ENCODE measurements at regions not wholly inside any gene's neighbourhood (a gene's known extent, or its start where the extent isn't known, plus 50 kb on each side); places are given as distances from the start of the nearest gene placed in this dataset.

DNA sequence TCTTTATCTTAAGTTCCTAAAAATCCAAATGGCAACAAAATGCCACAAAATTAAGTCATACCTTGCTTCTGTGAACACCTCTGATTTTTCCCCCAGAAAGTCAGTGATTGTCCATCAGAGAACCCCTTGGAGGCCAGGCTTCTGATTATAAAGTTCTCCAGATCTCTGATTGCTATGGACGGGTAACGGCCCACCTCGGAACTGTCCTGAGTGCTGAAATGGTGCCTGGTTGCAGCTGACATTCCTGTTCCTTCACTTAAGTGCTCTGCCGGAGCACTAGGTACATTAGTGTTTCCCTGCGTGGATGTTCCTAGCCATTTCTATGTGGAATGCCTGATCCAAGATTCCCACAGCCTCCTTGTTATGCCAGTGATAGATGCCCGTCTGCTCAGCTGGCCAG, 85.0 kb downstream of the CHST1 start:
- TF ChIP-seq POLR2AphosphoS5 (IDR thresholded peaks at IDR 0.05; ENCODE audit: low read depth, low read length) (no peak), TAF1 (IDR thresholded peaks at IDR 0.05; ENCODE audit: borderline replicate concordance, low read depth, low read length) (no peak)

Measured in GM12892 (cell line).